ENCODE measurements at regions not wholly inside any gene's neighbourhood (a gene's known extent, or its start where the extent isn't known, plus 50 kb on each side); places are given as distances from the start of the nearest gene placed in this dataset.

- no peak for TF ChIP-seq CTCF (conservative IDR thresholded peaks at IDR 0.05)
Observed at GRCh38 chr14:34241185-34241711, 220.8 kb downstream of the SPTSSA start.

GRCh38 chr14:34238610-34239009 is 223.4 kb downstream of the SPTSSA start:
- no peak for TF ChIP-seq CTCF (conservative IDR thresholded peaks at IDR 0.05)
- no peak overlapping the region for H3K27ac ChIP-seq

More at GRCh38 chr14:34241185-34241711, 220.8 kb downstream of the SPTSSA start:
- no peak overlapping the region for H3K27ac ChIP-seq

- H3K27ac ChIP-seq = no peak overlapping the region
- TF ChIP-seq CTCF (conservative IDR thresholded peaks at IDR 0.05) = no peak
Observed at GRCh38 chr14:34237677-34238076, 224.4 kb downstream of the SPTSSA start.

GRCh38 chr14:34237081-34237480 is 225.0 kb downstream of the SPTSSA start:
- no peak for TF ChIP-seq CTCF (conservative IDR thresholded peaks at IDR 0.05)
- no peak overlapping the region for H3K27ac ChIP-seq

- no peak for TF ChIP-seq CTCF (conservative IDR thresholded peaks at IDR 0.05)
- H3K27ac ChIP-seq = no peak overlapping the region
Observed at GRCh38 chr14:34235643-34236300, 226.3 kb downstream of the SPTSSA start.

GRCh38 chr14:34234258-34234657 is 227.8 kb downstream of the SPTSSA start:
- H3K27ac ChIP-seq = no peak overlapping the region
- TF ChIP-seq CTCF (conservative IDR thresholded peaks at IDR 0.05) = no peak

- no peak for TF ChIP-seq CTCF (conservative IDR thresholded peaks at IDR 0.05)
- H3K27ac ChIP-seq = no peak overlapping the region
Observed at GRCh38 chr14:34233619-34234018, 228.4 kb downstream of the SPTSSA start.

All from VCaP (cell line).